Ammon's horn (tissue), 1 donor: ENCODE measurements at regions not wholly inside any gene's neighbourhood (a gene's known extent, or its start where the extent isn't known, plus 50 kb on each side); places are given as distances from the start of the nearest gene placed in this dataset.

ENCODE experiments used
- DNase-seq: peaks from one replicate; pipeline ENCODE4 v3.0.0-alpha.2; 2016; ENCODE audit warnings: low spot score

DNA sequence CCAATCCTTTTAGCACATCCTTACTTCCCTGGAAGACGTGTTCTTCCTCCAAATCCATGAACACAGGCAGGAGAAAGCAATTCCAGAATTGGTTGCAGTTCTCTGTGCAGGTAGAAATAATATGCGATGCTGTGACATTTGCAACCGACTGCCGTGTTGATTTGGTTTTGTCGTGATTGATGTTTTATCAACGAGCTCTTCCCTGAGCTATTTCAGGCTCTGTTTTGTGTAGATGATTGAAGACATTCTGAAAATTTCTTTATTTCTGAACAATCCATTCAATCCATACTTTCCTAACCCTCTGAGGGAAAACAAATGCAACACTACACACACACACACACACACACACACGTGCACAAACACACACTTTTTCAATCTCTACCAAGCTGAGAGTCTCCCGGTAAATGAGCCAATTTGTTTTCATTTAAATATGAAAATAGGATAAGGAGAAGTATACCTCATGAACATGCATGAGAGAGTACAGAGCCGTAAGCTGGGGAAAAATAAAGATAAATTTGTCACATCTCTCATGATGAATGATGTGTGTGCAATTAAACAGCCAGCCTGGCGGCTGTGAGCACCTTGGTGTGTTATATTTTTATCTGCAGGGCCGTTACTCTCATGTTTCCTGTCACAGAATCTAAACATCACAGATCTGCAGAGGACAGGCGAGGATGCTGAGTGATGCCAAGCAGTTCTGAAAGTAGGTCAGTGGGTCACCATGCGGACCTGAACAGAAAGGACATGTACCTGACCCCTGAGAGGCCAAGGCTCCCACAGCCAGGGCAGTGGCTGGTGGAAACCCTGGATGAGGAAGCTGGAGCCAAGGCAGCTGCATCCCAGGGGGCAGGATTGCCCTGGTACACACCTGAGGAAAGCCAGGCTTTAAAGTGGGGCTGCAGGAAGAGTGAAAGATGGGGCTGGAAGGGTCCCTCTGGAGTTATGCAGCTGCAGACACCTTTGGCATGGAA lies 64.8 kb downstream of the PDCL3 start:
- no peak for DNase-seq

DNA sequence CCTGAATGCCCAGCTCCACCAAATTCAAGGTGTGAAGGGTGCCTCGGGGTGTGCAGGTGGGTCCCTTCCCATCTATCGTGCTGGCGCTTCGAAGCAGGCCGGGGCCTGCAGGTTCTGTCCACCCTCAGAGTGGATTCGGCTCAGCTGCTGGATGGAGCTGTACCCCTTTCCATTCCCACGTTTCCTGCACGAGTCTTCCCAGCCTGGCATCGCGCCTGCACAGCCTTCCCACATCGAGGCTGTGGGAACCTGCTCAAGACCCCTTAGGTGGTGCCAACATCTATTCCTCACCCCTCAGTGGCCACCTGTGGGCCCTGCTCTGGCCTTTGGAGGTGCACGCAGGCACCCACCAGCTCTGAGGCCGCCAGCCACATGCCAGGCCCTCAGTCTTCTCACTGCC lies 65.7 kb downstream of the PDCL3 start:
- no peak for DNase-seq

DNA sequence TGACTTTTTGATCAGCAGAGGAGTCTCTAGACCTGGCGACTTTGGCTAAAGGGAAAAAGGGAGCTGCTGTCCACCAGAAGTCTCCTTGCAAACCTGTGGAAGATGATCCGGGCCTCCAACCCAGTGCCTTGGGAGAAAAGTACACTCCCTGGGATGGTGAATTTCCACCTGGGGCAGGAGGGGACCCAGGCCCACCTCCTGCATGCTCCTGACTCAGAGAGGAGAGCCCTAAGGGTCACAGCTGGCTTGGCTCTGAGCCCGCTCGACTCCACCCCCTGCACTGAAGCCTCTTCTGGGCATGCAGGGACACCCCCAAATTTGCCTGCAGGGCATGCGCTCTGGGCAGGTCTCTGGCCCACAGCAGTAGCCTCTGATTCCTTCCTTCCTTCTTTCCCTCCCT lies 66.5 kb downstream of the PDCL3 start:
- DNase-seq, result no peak

GRCh38 chr2:100630473-100630977 lies 67.7 kb downstream of the PDCL3 start:
- DNase-seq, result no peak

GRCh38 chr2:100632037-100632436 lies 69.2 kb downstream of the PDCL3 start:
- DNase-seq, result no peak

- no peak for DNase-seq
Observed at GRCh38 chr2:100632759-100633158, 70.0 kb downstream of the PDCL3 start.

DNA sequence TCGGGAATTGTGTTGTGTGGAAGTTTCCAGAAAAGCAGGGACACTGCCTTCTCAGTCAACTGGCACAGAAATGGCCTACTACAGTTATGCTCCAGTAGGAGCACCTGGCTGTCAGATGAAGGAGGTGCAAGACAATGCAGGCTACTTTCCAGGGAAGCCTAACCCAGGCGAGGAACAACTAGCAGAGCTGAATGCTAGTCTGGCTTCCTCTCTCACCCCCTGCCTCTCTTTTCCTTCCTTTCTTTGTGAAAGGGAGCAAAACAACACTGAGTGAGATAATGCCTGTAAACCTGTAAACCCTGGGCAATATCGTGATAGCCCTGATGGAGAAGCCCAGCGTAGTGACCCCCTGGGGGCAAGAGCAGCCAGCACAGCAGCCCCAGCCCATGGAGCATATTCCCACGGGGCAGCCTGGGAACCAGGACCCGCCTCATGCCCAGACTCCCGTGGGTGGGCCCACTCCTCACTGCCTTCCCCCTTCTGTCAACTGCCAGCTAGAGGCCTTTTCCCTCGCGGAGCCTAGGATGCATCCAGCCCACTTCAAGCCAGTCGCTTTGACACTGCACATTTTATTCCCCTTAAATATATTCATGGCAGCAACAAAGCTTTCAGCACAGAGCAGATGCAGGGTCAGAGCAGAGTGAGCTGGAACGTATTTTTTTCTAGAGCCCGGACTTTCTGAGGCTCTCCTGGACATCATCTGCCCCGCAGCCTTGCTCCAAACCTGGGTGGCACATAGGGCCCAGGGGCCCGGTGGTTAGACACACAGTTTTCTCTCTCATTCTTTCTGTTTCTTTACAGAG lies 77.0 kb downstream of the PDCL3 start:
- no peak for DNase-seq

GRCh38 chr2:100640431-100641124 lies 77.8 kb downstream of the PDCL3 start:
- DNase-seq, result no peak

GRCh38 chr2:100641125-100641435 lies 78.3 kb downstream of the PDCL3 start:
- DNase-seq, result no peak

- DNase-seq, result no peak
Observed at GRCh38 chr2:100642425-100642824, 79.6 kb downstream of the PDCL3 start.

DNA sequence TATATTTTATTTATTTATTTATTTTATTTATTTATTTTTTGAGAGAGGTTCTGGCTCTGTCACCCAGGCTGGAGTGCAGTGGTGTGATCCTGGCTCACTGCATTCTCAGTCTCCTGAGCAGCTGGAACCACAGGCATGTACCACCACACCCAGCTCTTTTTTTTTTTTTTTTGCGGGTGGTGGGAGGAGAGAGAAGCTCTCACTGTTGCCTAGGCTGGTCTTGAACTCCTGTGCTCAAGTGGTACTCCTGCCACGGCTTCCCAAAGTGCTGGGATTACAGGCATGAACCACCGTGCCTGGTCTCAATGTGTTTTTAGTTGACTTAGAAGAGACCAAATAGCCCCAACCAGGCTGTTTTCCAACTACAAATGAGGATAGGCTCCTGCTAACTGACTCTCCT lies 80.7 kb downstream of the PDCL3 start:
- DNase-seq, result no peak

- no peak for DNase-seq
Observed at GRCh38 chr2:100643906-100644501, 81.2 kb downstream of the PDCL3 start.

DNA sequence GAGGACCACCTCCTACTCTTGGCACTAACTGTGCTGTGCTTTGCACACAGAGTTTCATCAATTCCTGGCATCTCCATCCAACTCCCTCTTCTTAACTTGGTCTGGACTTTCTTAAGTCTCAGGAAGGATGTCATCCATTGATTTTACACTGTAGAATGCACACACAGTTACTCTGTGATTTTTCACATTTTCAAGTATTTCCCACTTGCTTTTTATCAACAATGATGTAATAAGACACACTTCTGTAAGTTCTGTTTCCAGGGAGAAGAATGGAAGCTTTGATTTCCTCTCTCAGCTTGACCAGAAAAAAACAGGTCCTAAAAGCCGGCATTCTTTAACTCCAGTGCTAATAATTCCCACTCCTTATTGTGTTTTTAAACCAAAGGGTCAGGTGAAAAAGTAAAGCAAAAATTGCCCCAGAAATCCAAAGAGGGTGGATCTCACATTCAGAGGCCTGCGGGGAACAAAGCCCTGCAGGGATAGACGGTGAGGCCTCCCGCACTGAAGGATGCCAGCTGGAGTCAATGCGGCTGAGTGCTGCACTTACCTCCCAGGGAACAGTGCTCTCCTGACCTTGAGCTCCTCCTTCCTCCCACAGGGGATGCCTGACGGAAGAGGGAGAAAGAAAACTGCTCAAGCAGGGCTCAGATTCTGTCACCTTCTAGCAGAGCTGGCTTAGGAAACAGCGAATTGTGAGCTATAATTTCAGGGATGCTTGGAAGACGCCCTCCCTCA lies 83.1 kb downstream of the PDCL3 start:
- no peak for DNase-seq

DNA sequence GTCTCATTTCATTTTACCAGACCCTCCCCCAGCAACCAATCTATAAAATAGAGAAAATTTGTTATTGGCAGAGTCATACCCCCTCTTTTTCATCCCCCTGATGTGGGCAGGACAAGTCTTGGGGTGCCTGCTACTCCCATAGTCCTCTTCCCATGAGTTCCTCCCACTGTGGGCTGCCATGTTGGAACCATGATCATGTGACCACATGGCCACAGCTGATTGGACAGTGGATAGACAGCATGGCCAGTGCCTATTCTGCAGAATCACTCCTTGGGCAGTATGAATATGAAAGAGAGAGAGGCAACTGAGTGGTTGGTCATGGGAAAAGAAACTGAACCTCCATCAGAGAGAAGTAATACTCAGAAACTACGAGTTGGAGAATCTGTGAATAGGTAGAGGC lies 84.9 kb downstream of the PDCL3 start:
- DNase-seq, result no peak

DNA sequence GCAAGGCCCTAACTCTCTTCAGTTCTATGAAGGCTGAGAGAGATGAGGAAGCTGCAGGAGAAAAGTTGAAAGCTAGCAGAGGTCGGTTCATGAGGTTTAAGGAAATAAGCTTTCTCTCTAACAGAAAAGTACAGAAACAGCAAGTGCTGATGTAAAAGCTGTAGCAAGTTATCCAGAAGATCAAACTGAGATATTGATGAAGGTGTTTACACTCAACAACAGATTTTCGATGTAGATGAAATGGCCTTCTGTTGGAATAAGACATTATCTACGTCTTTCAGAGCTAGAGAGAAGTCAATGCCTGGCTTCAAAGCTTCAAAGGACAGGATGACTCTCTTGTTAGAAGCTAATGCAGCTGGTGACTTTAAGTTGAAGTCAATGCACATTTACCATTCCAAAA lies 87.4 kb downstream of the PDCL3 start:
- DNase-seq, result no peak

- DNase-seq, result no peak
Observed at GRCh38 chr2:100653449-100654035, 90.7 kb downstream of the PDCL3 start.

GRCh38 chr2:100654611-100655010 lies 91.8 kb downstream of the PDCL3 start:
- no peak for DNase-seq

- no peak for DNase-seq
Observed at GRCh38 chr2:100655446-100655845, 92.7 kb downstream of the PDCL3 start.

DNA sequence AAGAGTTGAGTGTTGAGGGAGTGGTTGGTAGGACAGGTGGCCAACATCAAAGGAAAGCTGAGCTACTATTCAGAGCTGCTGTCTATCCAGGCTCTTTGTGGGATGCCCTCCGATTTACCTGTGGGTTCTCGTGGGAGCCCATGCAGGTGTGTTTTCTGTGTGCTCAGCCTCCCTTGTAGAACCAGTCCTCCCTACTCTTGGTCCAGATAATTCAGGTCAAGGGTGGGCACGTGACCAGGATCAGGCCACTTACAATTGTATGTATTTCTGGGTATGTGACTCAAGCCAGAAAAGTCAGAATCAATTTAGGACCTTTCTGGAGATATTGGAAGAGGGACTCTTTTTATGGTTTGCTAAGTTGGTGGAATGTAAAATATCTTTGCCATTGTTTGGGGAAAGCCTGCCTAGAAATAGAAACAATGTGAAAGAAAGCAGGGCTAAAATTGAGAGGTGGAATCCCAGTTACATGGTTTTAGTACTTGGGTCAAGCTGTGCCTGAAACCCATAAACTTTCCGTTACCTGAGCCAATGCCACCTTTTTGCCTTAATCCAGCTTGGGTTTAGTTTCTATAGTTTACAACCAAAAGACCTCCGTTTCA lies 93.2 kb downstream of the PDCL3 start:
- DNase-seq, result no peak

DNA sequence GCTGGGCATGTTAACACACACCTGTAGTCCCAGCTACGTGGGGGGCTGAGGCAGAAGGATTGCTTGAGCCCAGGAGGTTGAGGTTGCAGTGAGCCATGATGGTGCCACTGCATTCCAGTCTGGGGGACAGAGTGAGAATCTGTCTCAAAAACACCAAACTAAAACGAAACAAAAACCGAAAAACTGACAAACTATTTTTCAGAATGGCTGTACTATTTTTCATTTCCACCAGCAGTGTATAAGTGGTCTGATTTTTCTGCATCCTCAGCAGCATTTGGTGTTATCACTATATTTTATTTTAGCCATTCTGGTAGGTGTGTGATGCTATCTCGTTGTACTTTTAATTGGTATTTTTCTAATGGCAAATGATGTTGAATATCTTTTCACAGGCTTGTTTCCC lies 95.2 kb downstream of the PDCL3 start:
- DNase-seq, result no peak
